H1 (cell line): ENCODE measurements at regions not wholly inside any gene's neighbourhood (a gene's known extent, or its start where the extent isn't known, plus 50 kb on each side); places are given as distances from the start of the nearest gene placed in this dataset.

Experiments
- CTCF ChIP-seq, 3 experiments: IDR thresholded peaks; 1 replicate in 2 of 3; 2 replicates in 1 of 3; pipeline versions ENCODE4 v1.5.1 to v1.6.1; 2011; ENCODE audit warnings: low read length in 3 of 3, mild to moderate bottlenecking in 3 of 3, inconsistent platforms in 2 of 3, low read depth in 1 of 3, moderate library complexity in 1 of 3; ENCODE audit not compliant: insufficient read depth in 1 of 3; ENCODE audit errors: control extremely low read depth in 1 of 3
- JUND ChIP-seq: IDR thresholded peaks from 2 replicates; pipeline ENCODE4 v1.6.1; 2011; ENCODE audit warnings: mild to moderate bottlenecking, improper control_type of control experiment, low read length
- KDM1A ChIP-seq: fragments of 200-600, 300-600 bp; sonication (generic); IDR thresholded peaks from 2 replicates; pipeline ENCODE4 v1.7.1; 2016; ENCODE audit warnings: mild to moderate bottlenecking, low read length, borderline replicate concordance
- POLR2A ChIP-seq, 2 experiments: IDR thresholded peaks; 1 replicate in 1 of 2; 2 replicates in 1 of 2; pipeline ENCODE4 v1.6.1; 2011; ENCODE audit warnings: low read depth in 2 of 2, low read length in 2 of 2, mild to moderate bottlenecking in 2 of 2; ENCODE audit errors: control extremely low read depth in 1 of 2
- POLR2AphosphoS5 ChIP-seq: IDR thresholded peaks from 2 replicates; pipeline ENCODE4 v1.6.1; 2011; ENCODE audit warnings: low read depth, low read length
- SRF ChIP-seq: IDR thresholded peaks from 2 replicates; pipeline ENCODE4 v1.6.1; 2011; ENCODE audit warnings: mild to moderate bottlenecking, low read depth, low read length, moderate library complexity
- SUZ12 ChIP-seq: fragments of 200-600 bp; sonication (generic); IDR thresholded peaks from 2 replicates; pipeline ENCODE4 v1.6.1; 2012; ENCODE audit warnings: mild to moderate bottlenecking, inconsistent platforms, low read length, moderate library complexity, mixed read lengths
- TAF1 ChIP-seq: IDR thresholded peaks from 2 replicates; pipeline ENCODE4 v1.6.1; 2011; ENCODE audit warnings: mild to moderate bottlenecking, low read depth, low read length

GRCh38 chr13:72062566-72062965 lies 195.6 kb upstream of the DACH1 start:
- no peak for TF ChIP-seq SUZ12
- TF ChIP-seq JUND: no peak
- TF ChIP-seq CTCF (IDR thresholded peaks at IDR 0.05; ENCODE audit: control extremely low read depth in 1 of 3, insufficient read depth in 1 of 3, low read depth in 1 of 3, low read length in 3 of 3): no peak
- TF ChIP-seq POLR2A (IDR thresholded peaks at IDR 0.05; ENCODE audit: control extremely low read depth in 1 of 2, low read depth in 2 of 2, low read length in 2 of 2): no peak
- TF ChIP-seq SRF: no peak
- no peak for TF ChIP-seq TAF1
- no peak for TF ChIP-seq KDM1A
- no peak for TF ChIP-seq POLR2AphosphoS5
